HG03457 (cell line): ENCODE measurements at regions not wholly inside any gene's neighbourhood (a gene's known extent, or its start where the extent isn't known, plus 50 kb on each side); places are given as distances from the start of the nearest gene placed in this dataset.
"Not testable (repeated sequence)": the region's sequence is repeated elsewhere in the genome, so short reads cannot be mapped to it uniquely, and the experiment has no call there.

Source experiments
- ATAC-seq: cut with Tn5 transposase; IDR thresholded peaks from one replicate; pipeline ENCODE4 v1.9.1; 2021; ENCODE audit warnings: moderate number of reproducible peaks; ENCODE audit not compliant: unreplicated experiment

GRCh38 chr16:60717808-60718207 is 1318.4 kb downstream of the CDH8 start:
- no peak for ATAC-seq

GRCh38 chr16:60712144-60712543 is 1324.1 kb downstream of the CDH8 start:
- no peak for ATAC-seq

DNA sequence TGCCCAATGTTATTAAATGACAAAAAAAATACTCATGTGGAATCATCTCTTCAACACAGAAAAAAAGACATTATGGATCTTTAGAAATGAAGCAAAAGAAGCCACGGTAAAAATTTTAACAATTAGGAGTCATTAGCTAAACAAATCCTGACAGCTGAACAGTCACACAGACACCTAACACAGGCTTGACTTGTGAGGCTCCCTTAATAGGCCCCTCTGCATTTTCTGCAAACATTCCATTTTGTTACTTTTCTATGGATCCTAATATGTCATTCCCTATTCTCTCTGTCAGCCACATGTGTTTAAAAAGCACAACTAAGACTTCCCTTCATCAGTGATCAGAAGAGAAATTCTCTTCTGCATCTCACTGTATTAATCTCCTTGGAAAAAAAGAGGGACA is 1331.5 kb downstream of the CDH8 start:
- no peak for ATAC-seq

DNA sequence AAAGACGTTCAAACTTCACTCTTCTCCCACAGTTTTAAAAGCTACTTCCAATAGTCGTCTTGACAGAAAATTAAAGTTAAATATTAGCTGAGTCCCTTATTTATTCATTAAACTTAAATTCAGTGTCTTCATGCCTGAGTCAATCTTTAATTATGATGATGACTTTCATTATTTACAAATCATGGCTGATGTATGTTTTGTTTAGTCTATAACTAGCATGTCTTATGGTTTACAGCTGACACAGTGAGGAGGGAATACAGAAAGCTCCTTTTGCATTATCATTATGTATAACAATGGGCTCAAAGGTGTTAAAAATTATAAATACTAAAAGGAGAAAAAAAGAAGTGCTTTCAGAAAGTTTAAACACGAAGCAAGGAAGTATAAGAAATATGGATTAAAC is 1333.1 kb downstream of the CDH8 start:
- ATAC-seq = no peak

DNA sequence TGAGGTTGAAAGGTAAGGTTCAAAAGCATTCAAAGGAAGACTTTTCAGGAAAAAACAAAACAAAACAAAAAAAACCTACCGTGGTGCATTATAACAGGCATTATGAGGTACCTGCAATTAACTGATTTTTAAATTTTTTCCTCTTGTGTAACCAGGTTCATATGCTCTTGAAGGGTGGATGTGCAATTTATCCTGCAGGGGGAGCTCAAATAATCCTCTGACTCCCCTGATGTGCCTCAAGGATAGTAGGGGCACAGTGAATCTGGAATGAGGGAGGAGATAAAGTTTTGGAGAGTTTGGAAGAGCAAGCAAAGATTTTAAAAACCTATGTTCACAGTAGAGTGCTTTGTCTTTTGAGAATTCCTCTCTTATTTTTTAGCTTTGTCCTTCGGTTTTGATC is 1349.4 kb downstream of the CDH8 start:
- no peak for ATAC-seq

DNA sequence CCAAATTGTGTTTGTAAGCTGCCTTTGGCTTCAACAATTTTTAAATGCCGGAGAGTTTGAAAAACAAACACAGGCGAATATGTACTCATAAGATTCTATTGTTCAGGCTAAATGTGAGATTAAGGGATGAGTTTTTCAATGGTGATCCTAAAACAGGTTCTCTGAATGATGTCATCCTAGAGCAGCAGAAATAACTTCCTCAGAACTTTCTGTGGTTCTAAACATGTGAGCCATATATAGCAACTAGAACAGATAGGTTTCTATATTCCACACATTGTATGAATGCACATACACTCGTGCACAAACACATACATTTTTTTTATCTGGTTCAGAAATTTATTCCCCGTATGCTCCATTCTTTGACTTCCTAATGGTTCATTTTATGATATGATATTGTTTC is 1352.2 kb downstream of the CDH8 start:
- no peak for ATAC-seq

DNA sequence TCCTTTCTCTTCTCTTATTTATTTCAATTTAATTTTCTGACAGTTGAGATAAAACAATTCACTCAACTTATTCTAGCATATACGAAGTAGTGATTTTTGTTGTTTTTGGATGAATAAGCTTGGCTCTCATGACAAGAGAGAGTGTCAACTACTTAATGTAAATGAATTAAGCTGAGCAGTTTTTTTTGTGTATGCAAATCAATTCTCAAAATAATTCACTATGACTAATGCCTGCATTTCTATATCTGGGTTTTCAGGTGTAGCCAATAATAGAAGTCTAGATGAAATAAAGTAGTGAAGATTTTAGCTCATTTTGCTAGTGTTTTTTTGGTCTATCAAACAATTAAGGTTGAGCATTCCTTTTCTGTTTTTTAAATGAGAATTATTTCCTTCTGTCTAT is 1354.0 kb downstream of the CDH8 start:
- no peak for ATAC-seq

DNA sequence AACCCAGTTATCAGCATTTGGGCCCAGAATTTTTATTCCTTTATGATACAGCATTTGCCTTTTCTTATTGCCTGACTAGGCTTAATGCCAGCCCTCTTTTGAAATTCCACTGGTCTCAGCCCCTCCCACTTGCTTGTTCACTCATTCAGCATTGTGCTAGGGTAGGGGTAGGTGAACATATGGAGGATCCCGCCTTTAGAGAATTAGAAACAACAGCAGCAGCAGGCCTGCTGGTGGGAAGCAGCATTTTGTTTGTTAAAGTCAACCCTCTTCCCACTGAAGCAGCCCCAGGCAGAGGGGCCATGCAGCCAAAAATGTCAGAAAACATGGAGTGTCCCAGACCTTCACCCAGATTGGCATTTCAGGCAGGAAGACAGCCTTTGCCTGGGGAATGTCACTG is 1355.2 kb downstream of the CDH8 start:
- no peak for ATAC-seq

GRCh38 chr16:60675022-60675421 is 1361.2 kb downstream of the CDH8 start:
- no peak for ATAC-seq

DNA sequence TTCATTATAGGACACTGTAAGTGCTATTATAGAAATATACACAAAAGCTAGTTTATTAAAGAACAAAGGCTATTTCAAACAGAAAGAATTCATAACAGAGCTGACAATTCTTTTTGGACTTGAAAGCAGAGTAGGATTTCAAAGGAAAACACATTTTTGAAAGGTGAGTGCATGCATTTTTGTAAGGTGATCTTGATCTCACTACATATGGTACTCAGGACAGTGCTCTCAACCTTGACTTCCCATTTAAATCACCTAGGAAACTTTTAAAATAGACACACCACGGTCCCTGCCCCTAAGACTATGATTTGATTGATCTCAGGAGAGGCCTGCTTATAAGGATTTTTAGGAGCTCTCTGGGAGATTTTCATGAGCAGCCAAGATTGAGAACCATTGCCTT is 1362.0 kb downstream of the CDH8 start:
- ATAC-seq = no peak

- no peak for ATAC-seq
These were observed 1380.6 kb downstream of the CDH8 start for GRCh38 chr16:60655514-60656153.

DNA sequence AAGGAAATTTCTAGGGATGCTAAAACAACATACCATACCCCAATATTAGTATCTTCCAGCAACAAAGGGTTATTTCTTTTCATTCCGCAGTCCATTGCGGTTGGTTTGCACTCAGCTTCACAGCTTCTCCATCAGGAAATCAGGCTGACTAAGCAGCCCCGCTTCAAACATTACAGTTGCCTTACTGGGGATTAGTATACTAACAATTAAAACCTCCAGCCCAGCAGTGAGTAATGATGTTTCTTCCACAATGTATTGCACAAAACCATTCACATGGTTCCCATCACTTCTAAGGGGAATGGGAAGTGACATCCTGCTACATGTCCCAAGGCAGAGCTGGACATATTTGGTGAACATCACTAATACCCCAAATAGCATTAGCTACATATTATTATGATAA is 1384.9 kb downstream of the CDH8 start:
- ATAC-seq = no peak

- ATAC-seq = no peak
These were observed 1387.9 kb downstream of the CDH8 start for GRCh38 chr16:60648290-60648689.

GRCh38 chr16:60647388-60647787 is 1388.8 kb downstream of the CDH8 start:
- ATAC-seq = not testable (repeated sequence)

GRCh38 chr16:60646631-60647030 is 1389.6 kb downstream of the CDH8 start:
- ATAC-seq = no peak

DNA sequence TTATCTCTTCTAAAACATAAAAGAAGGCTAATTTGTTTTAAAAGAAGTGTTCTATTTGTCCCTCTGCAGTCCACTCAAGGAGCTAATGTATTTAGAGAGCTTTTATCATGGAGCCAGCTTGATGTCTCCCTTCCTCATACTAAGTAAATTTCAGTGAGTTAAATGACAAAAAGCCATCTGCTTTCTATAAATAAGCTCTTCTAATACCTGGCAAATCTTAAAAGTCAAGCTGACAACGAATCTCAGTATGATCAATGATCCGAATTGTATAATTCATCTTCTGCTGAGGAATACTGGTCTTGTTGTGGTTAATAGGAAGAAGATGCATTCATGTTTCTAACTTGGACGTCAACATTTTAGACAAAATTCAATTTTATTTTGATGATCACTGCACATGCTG is 1390.7 kb downstream of the CDH8 start:
- no peak for ATAC-seq

DNA sequence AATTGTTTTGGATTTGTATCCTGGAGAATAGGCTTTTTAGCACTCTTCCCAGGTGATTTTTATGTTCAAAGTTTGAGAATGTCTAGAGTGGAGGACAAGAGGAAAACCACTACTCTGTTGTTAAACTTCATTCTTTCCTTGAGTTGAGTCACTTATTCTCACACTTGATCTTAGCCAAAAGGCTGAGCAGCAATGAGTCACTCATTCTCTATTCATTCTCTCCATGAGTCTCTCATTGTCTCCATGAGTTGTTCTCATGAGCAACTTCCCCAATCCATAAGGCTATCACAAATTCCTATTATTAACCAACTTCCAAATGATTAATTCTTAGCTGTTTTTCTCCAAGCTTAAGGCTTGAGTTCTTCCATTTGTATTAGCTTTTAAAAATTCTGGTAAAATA is 1393.3 kb downstream of the CDH8 start:
- no peak for ATAC-seq

GRCh38 chr16:60641067-60641665 is 1395.1 kb downstream of the CDH8 start:
- ATAC-seq = no peak

GRCh38 chr16:60640038-60640437 is 1396.2 kb downstream of the CDH8 start:
- ATAC-seq = no peak

GRCh38 chr16:60636636-60637035 is 1399.6 kb downstream of the CDH8 start:
- not testable (repeated sequence) for ATAC-seq

DNA sequence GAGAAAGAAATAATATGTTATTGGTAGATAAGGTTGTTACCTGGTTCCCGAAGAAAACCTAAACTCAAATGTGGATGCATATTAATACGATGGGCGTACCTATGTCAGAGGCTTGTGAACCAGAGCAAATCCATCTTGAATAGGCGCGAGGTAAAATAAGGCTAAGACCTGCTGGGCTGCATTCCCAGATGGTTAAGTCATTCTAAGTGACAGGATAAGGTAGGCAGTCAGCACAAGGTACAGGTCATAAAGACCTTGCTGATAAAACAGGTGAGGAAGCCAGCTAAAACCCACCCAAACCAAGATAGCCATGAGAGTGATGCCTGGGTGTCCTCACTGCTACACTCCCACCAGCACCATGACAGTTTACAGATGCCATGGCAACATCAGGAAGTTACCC is 1400.1 kb downstream of the CDH8 start:
- no peak for ATAC-seq

DNA sequence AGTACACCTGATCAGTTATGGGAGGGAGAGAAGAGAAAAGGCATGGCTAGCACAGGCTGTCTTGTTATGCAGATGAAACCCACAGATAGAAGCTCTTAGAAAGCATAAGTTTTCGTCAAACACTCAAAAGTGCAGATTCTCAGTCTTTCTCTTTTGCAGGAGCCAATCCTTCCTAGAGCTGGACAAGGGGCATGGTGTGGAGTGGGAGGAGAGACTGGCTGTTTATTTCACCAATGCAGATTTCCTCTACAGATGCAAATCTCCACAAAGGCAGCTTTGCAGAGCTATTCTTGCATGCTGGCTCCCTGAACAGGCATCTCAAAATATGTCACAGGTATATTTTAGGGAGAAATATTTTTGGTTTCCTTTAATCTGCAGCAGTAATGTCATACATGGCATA is 1400.7 kb downstream of the CDH8 start:
- no peak for ATAC-seq

DNA sequence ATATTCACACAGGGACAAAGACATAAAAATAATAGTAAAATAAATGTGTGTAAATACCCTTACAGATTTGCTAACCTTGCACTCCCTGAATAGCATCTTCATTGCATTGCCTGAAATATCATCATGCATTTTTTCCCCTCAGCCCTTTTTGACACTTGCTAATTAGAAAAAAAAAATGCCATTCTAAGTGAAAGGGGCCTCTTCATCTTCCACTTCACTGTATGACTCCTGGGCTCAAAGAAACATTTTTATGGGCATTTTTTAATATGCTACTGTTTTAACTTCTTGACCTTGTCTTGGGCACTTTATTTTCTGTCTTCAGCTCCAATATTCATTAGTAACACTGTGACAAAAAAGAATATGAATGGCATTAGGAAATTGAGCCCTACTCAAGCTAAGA is 1424.4 kb downstream of the CDH8 start:
- no peak for ATAC-seq
